ENCODE measurements at regions not wholly inside any gene's neighbourhood (a gene's known extent, or its start where the extent isn't known, plus 50 kb on each side); places are given as distances from the start of the nearest gene placed in this dataset.

DNA sequence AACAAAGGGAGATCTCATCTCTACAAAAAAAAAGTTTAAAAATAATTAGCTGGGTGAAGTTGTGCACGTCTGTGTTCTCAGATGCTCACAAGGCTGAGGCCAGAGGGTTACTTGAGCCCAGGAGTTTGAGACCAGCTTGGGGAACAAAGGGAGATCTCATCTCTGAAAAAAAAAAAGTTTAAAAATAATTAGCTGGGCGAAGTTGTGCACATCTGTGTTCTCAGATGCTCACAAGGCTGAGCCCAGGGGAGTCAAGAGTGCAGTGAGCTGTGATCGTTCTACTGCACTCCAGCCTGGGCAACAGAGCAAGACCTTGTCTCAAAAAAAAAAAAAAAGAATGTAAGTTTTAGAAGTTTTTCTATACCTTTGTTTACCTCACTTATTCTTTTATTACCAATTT, 127.3 kb downstream of the FGF9 start:
- H2BK120ac ChIP-seq (ENCODE audit: low read depth, low read length, poor library complexity, severe bottlenecking), result no peak overlapping the region
- no peak overlapping the region for H3K18ac ChIP-seq (ENCODE audit: insufficient read length, low read depth, low read length)
- no peaks in the 10 kb centered on the region for H3K27me3 Mint-ChIP-seq (ENCODE audit: low read depth)
- H3K79me2 ChIP-seq (ENCODE audit: insufficient read depth, low read length), result no peaks in the 10 kb centered on the region
- H3K27me3 ChIP-seq (ENCODE audit: insufficient read depth, low read length), result no peaks in the 10 kb centered on the region
- no peak overlapping the region for H3K9ac ChIP-seq (ENCODE audit: extremely low read depth, insufficient read length, low read length)
- DNase-seq, result no peak
- no peak overlapping the region for H2BK20ac ChIP-seq (ENCODE audit: low read depth, low read length, poor library complexity, severe bottlenecking)
- H3K27ac ChIP-seq (ENCODE audit: insufficient read length, low read depth, low read length), result no peak overlapping the region
- H3K23ac ChIP-seq (ENCODE audit: insufficient read length, low read depth, low read length), result no peak overlapping the region
- no peak overlapping the region for H3T11ph ChIP-seq (ENCODE audit: low read length)
- H3K4ac ChIP-seq (ENCODE audit: low read depth, low read length), result no peak overlapping the region
- H4K5ac ChIP-seq (ENCODE audit: insufficient read length, low read depth, low read length), result no peak overlapping the region
- no peaks in the 10 kb centered on the region for H3K9me3 ChIP-seq (ENCODE audit: control insufficient read depth, low read depth, low read length)
- no peak overlapping the region for H3K4me2 ChIP-seq (ENCODE audit: insufficient read depth, insufficient read length, low read length)
- no peak overlapping the region for H3K14ac ChIP-seq (ENCODE audit: insufficient read depth, low read length)
- H3K4me1 Mint-ChIP-seq, result peaks cover 0 to 6% of the 10 kb centered on the region in 2 experiments; a peak in 1 of 4 replicates
- no peak overlapping the region for H3K27ac Mint-ChIP-seq
- H4K91ac ChIP-seq (ENCODE audit: insufficient read length, low read depth, low read length), result no peak overlapping the region
- H4K20me1 ChIP-seq (ENCODE audit: control insufficient read depth, insufficient read depth, insufficient read length), result no peaks in the 10 kb centered on the region
- H3K4me1 ChIP-seq (ENCODE audit: insufficient read depth, low read length), result no peaks in the 10 kb centered on the region
- H2BK12ac ChIP-seq (ENCODE audit: insufficient read length, low read depth, low read length), result no peak overlapping the region
- no CpG with 5 or more reads among the region's 3 CpGs for WGBS (ENCODE audit: extremely low coverage, insufficient read length, low lambda C conversion rate)
- no peak overlapping the region for H2AK5ac ChIP-seq (ENCODE audit: insufficient read length, low read length)
- no peaks in the 10 kb centered on the region for H3K23me2 ChIP-seq (ENCODE audit: insufficient read length, low read depth, low read length, poor library complexity, severe bottlenecking)
- H3K36me3 Mint-ChIP-seq (ENCODE audit: insufficient read depth in 1 of 3, low read depth in 3 of 3), result no peaks in the 10 kb centered on the region; a peak in 1 of 7 replicates
- H3K56ac ChIP-seq (ENCODE audit: insufficient read length, low read depth, low read length), result no peak overlapping the region
- H3K9me3 Mint-ChIP-seq, result no peaks in the 10 kb centered on the region; a peak in 1 of 5 replicates
- H2BK15ac ChIP-seq (ENCODE audit: low read depth, low read length), result no peak overlapping the region
- no peak overlapping the region for H2AFZ ChIP-seq (ENCODE audit: low read length)
- H2BK5ac ChIP-seq (ENCODE audit: insufficient read length, low read length), result no peak overlapping the region
- no peak overlapping the region for H3K4me3 Mint-ChIP-seq
- no peak overlapping the region for H4K8ac ChIP-seq (replicated peaks; ENCODE audit: insufficient read length, low read depth, low read length)
- no peaks in the 10 kb centered on the region for H3K79me1 ChIP-seq (ENCODE audit: insufficient read depth, low read depth, low read length, poor library complexity, severe bottlenecking)
- TF ChIP-seq, protein P1, sequence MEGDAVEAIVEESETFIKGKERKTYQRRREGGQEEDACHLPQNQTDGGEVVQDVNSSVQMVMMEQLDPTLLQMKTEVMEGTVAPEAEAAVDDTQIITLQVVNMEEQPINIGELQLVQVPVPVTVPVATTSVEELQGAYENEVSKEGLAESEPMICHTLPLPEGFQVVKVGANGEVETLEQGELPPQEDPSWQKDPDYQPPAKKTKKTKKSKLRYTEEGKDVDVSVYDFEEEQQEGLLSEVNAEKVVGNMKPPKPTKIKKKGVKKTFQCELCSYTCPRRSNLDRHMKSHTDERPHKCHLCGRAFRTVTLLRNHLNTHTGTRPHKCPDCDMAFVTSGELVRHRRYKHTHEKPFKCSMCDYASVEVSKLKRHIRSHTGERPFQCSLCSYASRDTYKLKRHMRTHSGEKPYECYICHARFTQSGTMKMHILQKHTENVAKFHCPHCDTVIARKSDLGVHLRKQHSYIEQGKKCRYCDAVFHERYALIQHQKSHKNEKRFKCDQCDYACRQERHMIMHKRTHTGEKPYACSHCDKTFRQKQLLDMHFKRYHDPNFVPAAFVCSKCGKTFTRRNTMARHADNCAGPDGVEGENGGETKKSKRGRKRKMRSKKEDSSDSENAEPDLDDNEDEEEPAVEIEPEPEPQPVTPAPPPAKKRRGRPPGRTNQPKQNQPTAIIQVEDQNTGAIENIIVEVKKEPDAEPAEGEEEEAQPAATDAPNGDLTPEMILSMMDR (conservative IDR thresholded peaks at IDR 0.05), result no peak
